ENCODE measurements at regions not wholly inside any gene's neighbourhood (a gene's known extent, or its start where the extent isn't known, plus 50 kb on each side); places are given as distances from the start of the nearest gene placed in this dataset.

- no peaks in the 10 kb centered on the region for H3K79me2 ChIP-seq (ENCODE audit: control insufficient read depth, insufficient read depth, low read length)
- no peak for FAIRE-seq
- no peak overlapping the region for H3K4me3 ChIP-seq
- no peaks in the 10 kb centered on the region for H3K9me3 ChIP-seq (replicated peaks; ENCODE audit: control insufficient read depth, insufficient read depth, low read depth, low read length)
- H3K36me3 ChIP-seq (ENCODE audit: control insufficient read depth, insufficient read depth, low read length): no peaks in the 10 kb centered on the region
- WGBS (ENCODE audit: insufficient coverage, low coverage, missing lambda C conversion rate): under 1% methylated on average over 7 of the region's 7 CpGs
- no peak overlapping the region for H2AFZ ChIP-seq (ENCODE audit: low read depth, low read length)
- DNase-seq (ENCODE audit: extremely low read depth in 1 of 4, low spot score in 3 of 4): no peak
- intact Hi-C loops (cut with micrococcal nuclease) (no loop called here), in situ Hi-C loops (cut with MboI) (no loop called here)
- no peak for ATAC-seq
- BruUV-seq (replicated peaks): no TSS peak
- H3K4me1 ChIP-seq (replicated peaks in 1 of 2; ENCODE audit: control insufficient read depth in 2 of 2, insufficient read depth in 2 of 2, low read length in 2 of 2): no peaks in the 10 kb centered on the region
- no peaks in the 10 kb centered on the region for H3K9me1 ChIP-seq (ENCODE audit: control insufficient read depth, insufficient read depth, low read length)
- H3K27ac ChIP-seq (ENCODE audit: extremely low read depth, low read depth, low read length): no peak overlapping the region
- POLR2A ChIA-PET: no interaction called here
- H4K20me1 ChIP-seq (replicated peaks; ENCODE audit: control insufficient read depth, insufficient read depth, low read length): no peaks in the 10 kb centered on the region
- no peak overlapping the region for H3K4me2 ChIP-seq (ENCODE audit: insufficient read depth, low read length)
- no peaks in the 10 kb centered on the region for H3K27me3 ChIP-seq (ENCODE audit: control insufficient read depth in 2 of 2, insufficient read depth in 2 of 2, low read length in 2 of 2)
- no peak for TF ChIP-seq ZNF77 (CRISPR knock-in tag; IDR thresholded peaks at IDR 0.05)
- no peak for TF ChIP-seq CBX1 (IDR thresholded peaks at IDR 0.05; ENCODE audit: low read depth)
- TF ChIP-seq ZNF586 (CRISPR knock-in tag; conservative IDR thresholded peaks at IDR 0.05): no peak
- no peak for TF ChIP-seq SPI1 (IDR thresholded peaks at IDR 0.05; ENCODE audit: borderline replicate concordance, low read depth, low read length)
- no peak for TF ChIP-seq GABPA (tag; conservative IDR thresholded peaks at IDR 0.05; ENCODE audit: low read depth)
- no peak for TF ChIP-seq CREBBP (IDR thresholded peaks at IDR 0.05; ENCODE audit: low read depth, low read length)
- TF ChIP-seq OTX1 (CRISPR knock-in tag; IDR thresholded peaks at IDR 0.05): no peak
- TF ChIP-seq ZBED1 (IDR thresholded peaks at IDR 0.05): no peak
- no peak for TF ChIP-seq ZNF696 (CRISPR knock-in tag; conservative IDR thresholded peaks at IDR 0.05)
- no peak for TF ChIP-seq HMGN3 (IDR thresholded peaks at IDR 0.05; ENCODE audit: borderline replicate concordance, extremely low read depth, insufficient read length, low read depth, low read length)
- no peak for TF ChIP-seq PHF8 (IDR thresholded peaks at IDR 0.05; ENCODE audit: borderline replicate concordance, low read length)
- H3K9ac ChIP-seq (ENCODE audit: insufficient read depth in 1 of 2, low read depth in 2 of 2, low read length in 2 of 2): no peak overlapping the region
- CTCF ChIA-PET (ENCODE audit: low intra/inter-chr PET ratio): no interaction called here
Observed at GRCh38 chr13:40016953-40017660, 361.6 kb downstream of the COG6 start.
